ENCODE measurements at regions not wholly inside any gene's neighbourhood (a gene's known extent, or its start where the extent isn't known, plus 50 kb on each side); places are given as distances from the start of the nearest gene placed in this dataset.

DNA sequence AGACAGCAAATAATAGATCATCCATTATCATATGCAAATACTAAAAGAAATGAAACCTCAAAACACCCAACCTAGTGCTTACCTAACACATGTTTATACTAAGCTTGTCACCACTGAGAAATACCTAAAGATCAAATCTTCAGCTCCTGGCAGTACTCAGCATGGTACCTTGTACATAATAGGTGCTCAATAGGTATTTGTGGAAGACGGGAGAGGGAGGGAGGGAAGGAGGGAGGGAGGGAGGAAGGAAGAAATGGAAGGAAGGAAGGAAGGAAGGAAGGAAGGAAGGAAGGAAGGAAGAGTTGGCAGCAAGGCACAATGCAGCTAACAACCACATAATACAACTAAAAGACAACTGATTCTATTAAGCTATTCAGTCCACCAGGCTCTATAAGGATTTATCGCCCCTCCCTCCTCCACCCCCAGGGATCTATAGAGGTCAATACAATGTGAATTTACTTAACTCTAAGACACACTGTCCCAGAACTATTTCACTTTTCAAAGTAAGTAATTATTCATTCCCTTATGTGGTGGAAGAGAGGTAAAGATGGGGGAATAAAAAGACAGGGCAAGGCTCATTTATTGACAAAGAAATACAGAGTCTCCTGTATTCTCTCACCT, 328.9 kb downstream of the PAPSS1 start:
- DNase-seq, result no peak
- in situ Hi-C loops (cut with MboI; ENCODE audit: low sequenced_read_pairs in 4 of 4) (no loop called here), intact Hi-C loops (cut with DNase I; ENCODE audit: low total_unique reads) (no loop called here)
- ATAC-seq, result no peak
- TF ChIP-seq, protein P1, sequence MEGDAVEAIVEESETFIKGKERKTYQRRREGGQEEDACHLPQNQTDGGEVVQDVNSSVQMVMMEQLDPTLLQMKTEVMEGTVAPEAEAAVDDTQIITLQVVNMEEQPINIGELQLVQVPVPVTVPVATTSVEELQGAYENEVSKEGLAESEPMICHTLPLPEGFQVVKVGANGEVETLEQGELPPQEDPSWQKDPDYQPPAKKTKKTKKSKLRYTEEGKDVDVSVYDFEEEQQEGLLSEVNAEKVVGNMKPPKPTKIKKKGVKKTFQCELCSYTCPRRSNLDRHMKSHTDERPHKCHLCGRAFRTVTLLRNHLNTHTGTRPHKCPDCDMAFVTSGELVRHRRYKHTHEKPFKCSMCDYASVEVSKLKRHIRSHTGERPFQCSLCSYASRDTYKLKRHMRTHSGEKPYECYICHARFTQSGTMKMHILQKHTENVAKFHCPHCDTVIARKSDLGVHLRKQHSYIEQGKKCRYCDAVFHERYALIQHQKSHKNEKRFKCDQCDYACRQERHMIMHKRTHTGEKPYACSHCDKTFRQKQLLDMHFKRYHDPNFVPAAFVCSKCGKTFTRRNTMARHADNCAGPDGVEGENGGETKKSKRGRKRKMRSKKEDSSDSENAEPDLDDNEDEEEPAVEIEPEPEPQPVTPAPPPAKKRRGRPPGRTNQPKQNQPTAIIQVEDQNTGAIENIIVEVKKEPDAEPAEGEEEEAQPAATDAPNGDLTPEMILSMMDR (IDR thresholded peaks at IDR 0.05 in 4 of 5, conservative IDR thresholded peaks at IDR 0.05 in 1 of 5), result no peak
- TF ChIP-seq POLR2A (IDR thresholded peaks at IDR 0.05), result no peak
- no peaks in the 10 kb centered on the region for H3K4me1 ChIP-seq
- no peak overlapping the region for H3K27ac ChIP-seq
- no peaks in the 10 kb centered on the region for H3K27me3 ChIP-seq
- H3K9me3 ChIP-seq, result no peaks in the 10 kb centered on the region
- no peak overlapping the region for H3K4me3 ChIP-seq
- no peaks in the 10 kb centered on the region for H3K36me3 ChIP-seq

DNA sequence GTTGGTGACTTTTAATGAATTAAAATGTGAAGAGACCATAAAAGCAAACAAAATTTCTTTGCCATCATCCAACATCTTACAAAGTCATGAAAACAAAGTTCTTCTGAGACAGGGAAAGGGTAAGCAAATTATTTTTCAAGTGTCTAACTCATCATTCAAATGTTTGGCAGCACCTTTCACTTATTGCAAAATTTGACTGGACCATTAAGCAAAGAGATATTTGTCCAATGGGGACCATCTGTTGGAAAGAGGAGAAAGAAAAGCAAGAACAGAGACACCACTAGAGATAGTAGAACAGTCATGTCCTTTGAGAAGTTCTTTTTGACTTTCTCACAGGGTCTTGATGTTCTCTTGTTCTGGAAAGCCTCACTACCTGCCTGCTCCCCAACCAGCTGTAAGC, 330.1 kb downstream of the PAPSS1 start:
- Histone ChIP-seq H3K4me3 (no peak overlapping the region), H3K9me3 (no peaks in the 10 kb centered on the region), H3K27me3 (no peaks in the 10 kb centered on the region), H3K4me1 (no peaks in the 10 kb centered on the region), H3K36me3 (no peaks in the 10 kb centered on the region), H3K27ac (no peak overlapping the region)
- ATAC-seq, result peak in 1 of 2 donors; percentile 44
- TF ChIP-seq POLR2A (IDR thresholded peaks at IDR 0.05), result no peak
- TF ChIP-seq, protein P1 (IDR thresholded peaks at IDR 0.05 in 4 of 5, conservative IDR thresholded peaks at IDR 0.05 in 1 of 5), result no peak
- intact Hi-C loops (cut with DNase I; ENCODE audit: low total_unique reads), result no loop called here
- in situ Hi-C loops (cut with MboI; ENCODE audit: low sequenced_read_pairs in 4 of 4), result no loop called here
- DNase-seq, result no peak

DNA sequence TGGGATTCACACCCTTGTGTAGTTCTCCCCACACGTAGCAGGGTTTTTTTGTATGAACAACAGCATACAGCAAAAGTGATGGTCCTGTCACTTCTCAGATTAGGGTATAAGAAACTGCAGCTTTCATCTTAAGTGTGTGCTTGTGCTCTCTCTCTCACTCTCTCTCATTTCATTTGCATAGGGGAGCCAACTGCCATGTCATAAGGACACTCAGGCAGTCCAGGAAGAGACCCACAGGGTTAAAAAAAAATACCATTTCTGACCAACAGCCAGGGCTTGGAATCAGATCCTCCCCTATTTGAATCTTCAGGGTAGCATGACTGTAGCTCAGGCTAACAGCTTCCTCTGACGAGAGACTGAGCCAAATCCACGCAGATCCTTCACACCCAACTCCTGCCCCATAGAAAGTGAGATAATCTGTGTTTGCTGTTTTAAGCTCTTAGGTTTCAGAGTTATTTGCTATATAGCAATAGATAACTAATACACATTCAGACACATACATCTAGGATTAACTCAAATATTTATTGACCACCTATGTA, 331.2 kb downstream of the PAPSS1 start:
- H3K27ac ChIP-seq, result no peak overlapping the region
- ATAC-seq (no peak), DNase-seq (no peak)
- intact Hi-C loops (cut with DNase I; ENCODE audit: low total_unique reads) (no loop called here), in situ Hi-C loops (cut with MboI; ENCODE audit: low sequenced_read_pairs in 4 of 4) (no loop called here)
- no peaks in the 10 kb centered on the region for H3K27me3 ChIP-seq
- no peaks in the 10 kb centered on the region for H3K9me3 ChIP-seq
- TF ChIP-seq, protein P1 (IDR thresholded peaks at IDR 0.05 in 4 of 5, conservative IDR thresholded peaks at IDR 0.05 in 1 of 5), result no peak
- TF ChIP-seq POLR2A (IDR thresholded peaks at IDR 0.05), result no peak
- H3K4me3 ChIP-seq, result no peak overlapping the region
- no peaks in the 10 kb centered on the region for H3K36me3 ChIP-seq
- no peaks in the 10 kb centered on the region for H3K4me1 ChIP-seq

DNA sequence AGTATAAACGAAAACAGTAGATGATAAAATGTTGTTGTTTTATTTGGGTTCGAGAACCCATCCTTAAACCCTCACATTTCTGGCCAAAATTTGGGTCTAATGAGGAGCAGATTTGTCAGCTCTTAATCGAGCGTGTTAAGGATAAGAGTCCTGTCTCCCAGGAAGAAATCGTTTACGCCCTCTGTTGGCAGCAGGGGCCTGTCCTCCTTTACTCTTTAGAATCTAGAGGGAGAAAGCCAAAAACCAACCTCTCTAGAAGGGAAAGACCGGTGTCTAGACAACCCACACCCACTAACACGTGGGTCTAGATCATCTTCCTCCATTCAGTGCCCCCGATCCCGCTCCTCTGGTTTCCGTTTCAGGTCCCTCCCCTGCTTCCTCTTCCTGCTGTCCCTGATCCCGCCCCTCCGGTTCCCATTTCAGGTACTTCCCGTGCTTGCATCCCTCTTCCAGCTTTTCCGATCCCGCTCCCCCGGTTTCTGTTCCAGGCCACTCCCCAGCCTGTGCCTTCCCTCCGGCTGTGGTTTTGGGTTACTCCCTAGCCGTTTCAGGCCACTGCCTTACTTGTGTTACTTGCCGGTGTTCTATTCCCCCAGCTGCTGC, 339.1 kb downstream of the PAPSS1 start:
- Histone ChIP-seq H3K36me3 (no peaks in the 10 kb centered on the region), H3K9me3 (no peaks in the 10 kb centered on the region), H3K4me3 (no peak overlapping the region), H3K4me1 (no peaks in the 10 kb centered on the region), H3K27me3 (no peaks in the 10 kb centered on the region), H3K27ac (no peak overlapping the region)
- no peak for DNase-seq
- in situ Hi-C loops (cut with MboI; ENCODE audit: low sequenced_read_pairs in 4 of 4), result no loop called here
- ATAC-seq, result no peak
- intact Hi-C loops (cut with DNase I; ENCODE audit: low total_unique reads), result no loop called here
- no peak for TF ChIP-seq POLR2A (IDR thresholded peaks at IDR 0.05)
- TF ChIP-seq, protein P1 (IDR thresholded peaks at IDR 0.05 in 4 of 5, conservative IDR thresholded peaks at IDR 0.05 in 1 of 5), result no peak

All from gastrocnemius medialis (tissue), 4 donors.